Stimulated activated CD8-positive, alpha-beta memory T cell treated with anti-CD3 and anti-CD28 coated beads, Interleukin-12 subunit alpha, Interleukin-12 subunit beta, amount 100 ng/mL, for 24 hours (primary cell): ENCODE measurements at regions not wholly inside any gene's neighbourhood (a gene's known extent, or its start where the extent isn't known, plus 50 kb on each side); places are given as distances from the start of the nearest gene placed in this dataset.

ENCODE experiments used
- DNase-seq: peaks from one replicate; pipeline ENCODE4 v3.0.0-alpha.2; 2020; ENCODE audit errors: extremely low read depth

DNA sequence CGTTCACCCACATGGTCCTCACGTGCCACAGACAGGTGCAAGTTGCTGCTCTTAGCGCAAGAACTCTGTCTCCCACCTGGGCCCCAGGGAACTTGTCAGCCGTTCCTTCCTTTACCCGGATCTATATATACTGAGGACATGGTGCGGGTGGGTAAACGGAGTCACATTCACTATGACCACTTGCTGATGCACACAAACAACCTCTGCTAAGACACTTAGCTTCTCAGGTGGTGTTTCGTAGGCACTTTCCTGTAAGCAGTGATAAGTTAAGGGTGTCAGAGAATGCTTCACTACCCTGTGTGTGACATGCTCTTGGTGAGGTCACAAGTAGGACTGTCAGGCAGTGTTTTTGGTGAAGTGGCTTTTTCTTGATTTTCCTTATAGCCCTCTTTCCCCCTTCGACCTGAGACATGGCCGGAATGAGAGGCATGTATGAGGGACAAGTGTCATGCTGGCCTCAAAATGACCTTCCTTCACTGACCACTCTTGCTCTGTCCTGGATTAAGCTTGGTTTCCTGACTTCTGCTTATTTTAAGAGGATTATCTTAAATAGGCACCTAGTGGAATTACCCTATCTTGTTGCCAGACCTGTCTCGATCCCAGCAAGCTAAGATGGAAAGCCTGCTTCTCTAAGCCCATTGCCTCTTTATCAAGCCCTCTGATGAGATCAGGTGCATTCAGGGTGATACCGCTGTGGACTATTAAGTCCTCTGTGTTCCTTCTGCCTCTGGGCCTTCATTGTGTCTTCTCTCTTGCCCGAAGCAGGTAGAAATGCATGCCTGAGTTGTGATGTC lies 97.1 kb upstream of the CELF4 start:
- no peak for DNase-seq

GRCh38 chr18:37662099-37662498 lies 96.5 kb upstream of the CELF4 start:
- no peak for DNase-seq

DNA sequence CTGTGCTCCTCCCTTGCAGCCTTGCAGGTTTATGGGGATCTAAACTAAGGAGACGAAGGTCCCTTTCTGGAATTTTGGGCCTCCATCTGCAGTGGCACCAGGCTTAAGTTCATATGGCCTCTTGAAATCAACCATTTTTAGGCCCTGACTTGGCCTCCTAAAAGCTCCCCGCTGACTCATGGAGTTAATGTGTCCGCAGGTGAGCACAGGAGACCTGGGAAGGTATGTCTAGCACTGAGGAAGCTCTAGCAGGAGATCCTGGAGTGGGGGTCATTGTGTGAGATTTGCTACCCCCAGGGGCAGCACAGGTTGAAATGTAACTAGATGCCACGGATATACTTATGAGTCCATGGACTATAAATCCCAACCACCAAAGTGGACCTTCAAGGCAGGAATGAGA lies 95.9 kb upstream of the CELF4 start:
- DNase-seq = no peak

- DNase-seq = no peak
Observed at GRCh38 chr18:37661061-37661460, 95.5 kb upstream of the CELF4 start.

DNA sequence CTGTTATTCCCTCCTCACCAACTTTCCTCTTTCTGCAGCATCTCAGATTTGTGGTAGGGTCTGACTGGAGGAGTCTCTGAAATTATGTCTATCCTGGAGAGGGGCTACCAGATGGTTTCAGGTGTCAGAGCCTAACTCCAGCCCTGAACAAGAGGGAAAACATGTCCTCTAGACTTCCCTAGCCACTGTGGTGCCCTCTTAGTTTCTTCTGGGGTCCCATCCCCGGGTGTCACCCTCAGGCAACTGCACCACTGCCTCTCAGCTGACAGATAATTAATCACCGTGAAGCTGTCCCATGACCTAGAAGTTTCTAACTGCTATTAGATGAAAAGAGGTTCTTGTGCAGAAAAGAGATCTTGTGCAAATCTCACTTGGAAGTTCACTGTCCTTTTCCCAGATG lies 95.1 kb upstream of the CELF4 start:
- DNase-seq = no peak

DNA sequence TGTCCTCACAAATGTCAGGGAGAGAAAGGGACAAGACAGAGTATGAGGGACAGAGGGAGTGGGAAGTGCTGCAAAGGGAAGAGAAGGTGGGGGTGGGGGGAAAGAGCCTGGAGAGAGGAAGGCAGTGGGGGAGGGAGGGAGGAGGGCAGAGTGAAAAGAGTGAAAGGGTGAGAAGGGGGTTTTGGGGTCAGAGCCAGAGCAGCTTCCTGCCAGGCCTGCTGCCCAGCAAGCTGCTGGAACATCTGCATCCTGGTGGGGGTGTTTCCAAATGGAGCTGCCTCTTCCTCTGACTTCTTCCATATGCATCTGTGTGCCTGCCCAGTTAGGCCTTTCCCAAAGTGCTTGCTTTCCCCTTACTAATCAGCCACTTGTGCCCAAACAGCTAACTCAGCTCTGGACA lies 94.3 kb upstream of the CELF4 start:
- DNase-seq = no peak

DNA sequence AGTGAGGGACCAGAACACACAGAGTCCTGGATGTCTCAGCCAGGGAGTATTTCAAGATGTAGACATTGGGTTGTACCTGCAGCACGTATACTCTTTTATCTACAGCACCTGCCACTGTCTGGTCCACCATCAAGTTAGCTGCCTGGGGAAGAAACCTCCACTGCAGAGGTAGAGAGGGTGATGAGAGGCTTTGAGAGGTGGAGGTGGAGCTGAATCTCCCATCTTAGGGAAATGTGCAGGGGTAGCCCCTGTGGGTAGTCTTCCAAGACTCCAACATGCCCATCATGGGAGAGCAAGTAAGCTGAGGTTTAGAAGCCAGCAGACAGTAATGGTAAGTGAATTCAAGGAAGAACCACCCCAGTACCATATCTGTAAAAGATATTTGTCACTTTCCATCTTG lies 93.3 kb upstream of the CELF4 start:
- no peak for DNase-seq

GRCh38 chr18:37657493-37657892 lies 91.9 kb upstream of the CELF4 start:
- DNase-seq = no peak

GRCh38 chr18:37654731-37655369 lies 89.3 kb upstream of the CELF4 start:
- no peak for DNase-seq

DNA sequence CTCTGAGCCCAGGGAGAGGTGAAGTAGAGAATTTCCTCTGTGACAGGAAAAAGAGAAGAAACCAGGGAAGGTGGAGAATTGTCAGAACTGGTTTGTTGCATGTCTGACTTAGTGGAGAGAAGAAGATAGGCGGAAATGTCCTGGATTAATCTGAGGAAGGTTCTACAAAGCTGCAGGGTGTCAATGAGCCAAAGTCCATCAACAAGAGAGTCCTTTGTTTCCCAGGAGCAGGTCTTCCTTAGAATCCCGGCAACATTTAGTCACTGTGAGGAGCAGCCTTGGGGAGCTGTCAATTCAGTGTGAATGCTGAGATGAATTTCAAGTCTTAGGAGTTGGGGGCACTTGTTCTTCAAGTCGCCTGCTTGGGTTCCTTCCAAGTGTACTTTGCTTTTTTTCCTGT lies 88.4 kb upstream of the CELF4 start:
- no peak for DNase-seq

- DNase-seq = no peak
Observed at GRCh38 chr18:37653618-37654017, 88.0 kb upstream of the CELF4 start.

DNA sequence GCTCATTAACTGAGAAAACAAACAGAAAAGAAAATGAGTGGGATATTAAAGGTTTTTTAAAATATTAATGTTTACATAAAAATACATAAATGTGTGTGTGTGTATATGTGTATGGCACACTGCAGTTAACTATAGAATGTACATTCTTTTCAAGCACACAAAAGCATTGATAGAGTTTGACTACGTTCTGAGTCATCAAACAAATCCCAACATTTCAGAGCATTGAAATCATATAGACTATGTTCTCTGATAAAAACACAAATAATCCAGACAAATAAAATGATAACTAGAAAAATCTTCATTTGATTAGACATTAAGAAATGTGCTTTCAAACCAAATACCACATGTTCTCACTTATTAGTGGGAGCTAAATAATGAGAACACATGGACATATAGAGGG lies 84.3 kb upstream of the CELF4 start:
- DNase-seq = no peak

GRCh38 chr18:37649416-37649815 lies 83.8 kb upstream of the CELF4 start:
- no peak for DNase-seq

GRCh38 chr18:37641573-37641972 lies 76.0 kb upstream of the CELF4 start:
- no peak for DNase-seq

- no peak for DNase-seq
Observed at GRCh38 chr18:37640504-37640903, 74.9 kb upstream of the CELF4 start.

DNA sequence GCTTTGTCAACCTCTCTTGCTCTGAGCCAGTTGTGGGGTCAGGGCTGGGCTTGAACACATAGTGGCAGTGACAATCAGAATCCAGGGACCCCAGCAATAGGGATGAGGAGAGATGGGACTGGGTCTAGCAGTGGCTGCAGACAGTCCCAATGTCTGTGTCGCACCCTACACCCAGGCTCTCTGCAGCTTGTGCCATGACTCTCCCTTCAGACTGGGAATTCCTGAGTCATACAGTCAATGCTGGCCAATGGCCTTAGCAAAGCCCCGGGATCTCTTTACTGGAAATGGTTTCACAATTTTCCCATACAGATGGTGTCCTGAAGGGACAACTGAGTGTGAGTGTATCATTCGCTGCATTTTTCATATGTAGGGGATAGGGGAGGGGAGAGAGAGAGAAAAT lies 74.2 kb upstream of the CELF4 start:
- no peak for DNase-seq

- no peak for DNase-seq
Observed at GRCh38 chr18:37637478-37637850, 71.9 kb upstream of the CELF4 start.

DNA sequence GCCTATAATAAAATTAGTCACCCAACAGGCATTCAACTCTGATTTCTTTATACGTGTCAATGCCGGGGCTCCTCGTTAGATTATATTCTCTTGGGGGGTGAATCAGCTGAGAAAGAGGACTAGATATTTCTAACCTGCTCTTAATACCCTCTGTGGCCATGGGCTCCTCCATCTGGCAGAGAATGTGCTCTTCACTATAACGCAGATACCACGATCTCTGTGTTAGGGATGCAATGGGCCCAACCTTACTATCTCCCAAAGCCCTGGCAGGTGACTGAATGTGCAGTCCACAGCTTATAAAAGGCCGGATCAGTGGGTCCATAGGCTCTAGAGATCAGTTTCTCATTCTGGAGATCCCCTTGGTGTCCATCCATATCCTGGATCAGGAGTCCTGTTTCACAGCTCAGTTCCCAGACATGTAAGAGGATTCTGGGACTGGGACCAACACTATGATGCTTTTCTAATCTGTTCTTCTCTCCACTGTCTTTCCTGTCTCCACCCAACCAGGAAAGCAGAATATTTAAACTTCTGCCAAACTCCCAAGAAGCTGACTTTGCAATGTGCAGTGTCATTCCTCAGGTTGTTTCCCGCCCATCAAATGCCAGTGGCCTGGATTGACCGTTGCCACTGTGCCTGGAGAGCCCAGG lies 71.4 kb upstream of the CELF4 start:
- no peak for DNase-seq

GRCh38 chr18:37634516-37634915 lies 68.9 kb upstream of the CELF4 start:
- DNase-seq = no peak

GRCh38 chr18:37631422-37631821 lies 65.8 kb upstream of the CELF4 start:
- no peak for DNase-seq

- DNase-seq = no peak
Observed at GRCh38 chr18:37630334-37630733, 64.7 kb upstream of the CELF4 start.

- DNase-seq = no peak
Observed at GRCh38 chr18:37628470-37629220, 63.0 kb upstream of the CELF4 start.

GRCh38 chr18:37624318-37624717 lies 58.7 kb upstream of the CELF4 start:
- DNase-seq = no peak
